B cell (primary cell): ENCODE measurements at regions not wholly inside any gene's neighbourhood (a gene's known extent, or its start where the extent isn't known, plus 50 kb on each side); places are given as distances from the start of the nearest gene placed in this dataset.

Source experiments
- ATAC-seq: fragments of 200-7000 bp; cut with Tn5 transposase; one replicate; pipeline ENCODE4 v1.10.0; 2021; ENCODE audit warnings: low read depth, mild to moderate bottlenecking, moderate number of reproducible peaks, moderate library complexity
- CTCF ChIA-PET: fragments of 350-600 bp; sonication (Branson Sonifier 250); formaldehyde crosslinking; loops from one replicate; lab custom pipeline; 2021; ENCODE audit warnings: antibody characterized with exemption, inconsistent platforms; lab: Charles Lee
- POLR2A ChIA-PET: fragments of 350-600 bp; sonication (Branson Sonifier 250); formaldehyde crosslinking; loops from one replicate; lab custom pipeline; 2021; ENCODE audit warnings: antibody characterized with exemption; lab: Charles Lee
- DNase-seq: peaks from one replicate; pipeline ENCODE4 v3.0.0; 2013
- H2AFZ ChIP-seq: 2 replicates; pipeline ENCODE4 v1.6.1; 2012; ENCODE audit warnings: mild to moderate bottlenecking, low read depth, low read length; ENCODE audit not compliant: insufficient read depth, poor library complexity, severe bottlenecking
- H3K27ac ChIP-seq, 2 donors: 1 replicate in 1 of 2; 2 replicates in 1 of 2; pipeline ENCODE4 v1.5.1; 2012 to 2013; ENCODE audit warnings: low read length in 2 of 2, mild to moderate bottlenecking in 2 of 2, moderate library complexity in 1 of 2
- H3K27me3 ChIP-seq, 4 experiments: fragments of 200-600 bp in 1 of 4; sonication (generic) in 1 of 4; replicated peaks in 1 of 4; 1 replicate in 2 of 4; 2 replicates in 2 of 4; pipeline versions ENCODE4 v1.6.1 to v1.7.0; 2013 to 2016; ENCODE audit warnings: low read length in 3 of 4, mild to moderate bottlenecking in 2 of 4, mixed read lengths in 1 of 4, moderate library complexity in 1 of 4; ENCODE audit not compliant: insufficient read depth in 4 of 4, control insufficient read depth in 3 of 4; ENCODE audit errors: control extremely low read depth in 1 of 4
- H3K36me3 ChIP-seq, 2 experiments: replicated peaks in 1 of 2; 1 replicate in 1 of 2; 2 replicates in 1 of 2; pipeline versions ENCODE4 v1.6.1 to v1.7.1; 2013; ENCODE audit warnings: low read length in 1 of 2; ENCODE audit not compliant: insufficient read depth in 2 of 2, control insufficient read depth in 1 of 2; ENCODE audit errors: control extremely low read depth in 1 of 2, extremely low read depth in 1 of 2
- H3K4me1 ChIP-seq, 2 donors: fragments of 200-600 bp in 1 of 2; sonication (generic) in 1 of 2; 1 replicate in 1 of 2; 2 replicates in 1 of 2; pipeline versions ENCODE4 v1.5.1 to v1.6.1; 2013 to 2017; ENCODE audit warnings: low read length in 2 of 2; ENCODE audit not compliant: control insufficient read depth in 2 of 2, insufficient read depth in 2 of 2
- H3K4me2 ChIP-seq: replicated peaks from 2 replicates; pipeline ENCODE3; 2012; ENCODE audit warnings: mild to moderate bottlenecking, low read depth, low read length; ENCODE audit not compliant: poor library complexity, severe bottlenecking
- H3K4me3 ChIP-seq, 5 experiments: fragments of 200-600 bp in 1 of 5; sonication (generic) in 1 of 5; 1 replicate in 3 of 5; 2 replicates in 2 of 5; pipeline versions ENCODE4 v1.5.1 to v1.7.0; 2011 to 2016; ENCODE audit warnings: low read length in 4 of 5, mild to moderate bottlenecking in 4 of 5, low read depth in 2 of 5, control low read depth in 1 of 5, moderate library complexity in 1 of 5; ENCODE audit not compliant: insufficient read depth in 1 of 5; ENCODE audit errors: control extremely low read depth in 1 of 5, extremely low read depth in 1 of 5
- H3K79me2 ChIP-seq: fragments of 200-600 bp; sonication (generic); one replicate; pipeline ENCODE4 v1.6.0; 2016; ENCODE audit warnings: low read length; ENCODE audit not compliant: control insufficient read depth, insufficient read depth
- H3K9ac ChIP-seq: fragments of 200-600 bp; sonication (generic); 2 replicates; pipeline ENCODE4 v1.6.1; 2017; ENCODE audit warnings: mild to moderate bottlenecking, low read length, moderate library complexity
- H3K9me3 ChIP-seq, 3 donors: one replicate each; pipeline versions ENCODE4 v1.6.1 to v1.7.1; 2013; ENCODE audit warnings: low read length in 2 of 3; ENCODE audit not compliant: control insufficient read depth in 2 of 3, insufficient read depth in 1 of 3; ENCODE audit errors: control extremely low read depth in 1 of 3
- H4K20me1 ChIP-seq: 2 replicates; pipeline ENCODE4 v1.6.0; 2012; ENCODE audit warnings: mild to moderate bottlenecking, low read length; ENCODE audit not compliant: insufficient read depth, control insufficient read depth, poor library complexity, severe bottlenecking
- H3K27ac Mint-ChIP-seq: one replicate; pipeline ENCODE4 v1.8.0; 2021; ENCODE audit warnings: mixed read lengths
- H3K27me3 Mint-ChIP-seq: one replicate; pipeline ENCODE4 v1.8.0; 2021; ENCODE audit warnings: mixed read lengths
- H3K4me1 Mint-ChIP-seq: one replicate; pipeline ENCODE4 v1.8.0; 2021; ENCODE audit warnings: mixed read lengths
- H3K4me3 Mint-ChIP-seq: one replicate; pipeline ENCODE4 v1.8.0; 2021; ENCODE audit warnings: mixed read lengths
- H3K9me3 Mint-ChIP-seq: one replicate; pipeline ENCODE4 v1.8.0; 2022; ENCODE audit warnings: mixed read lengths; ENCODE audit not compliant: insufficient read depth
- CTCF ChIP-seq: fragments of 200-600 bp; IDR thresholded peaks from one replicate; pipeline ENCODE4 v1.8.0; 2022; ENCODE audit warnings: antibody characterized with exemption, mild to moderate bottlenecking
- EZH2 ChIP-seq: IDR thresholded peaks from 2 replicates; pipeline ENCODE4 v1.6.1; 2012; ENCODE audit warnings: borderline replicate concordance, low read depth, mild to moderate bottlenecking, moderate library complexity, low read length; ENCODE audit not compliant: insufficient read depth, poor library complexity, severe bottlenecking
- WGBS: methylation state at CpG from one replicate; pipeline ENCODE4 v1.1.5; 2013; ENCODE audit warnings: missing lambda C conversion rate; ENCODE audit not compliant: insufficient coverage; 5-methylcytosine and 5-hydroxymethylcytosine counted together
- intact Hi-C: fragments of 100-400 bp; cut with micrococcal nuclease; formaldehyde crosslinking; loops from one replicate; pipeline ENCODE4 v1.10.0; 2022

- Histone ChIP-seq H3K36me3 (no peaks in the 10 kb centered on the region), H3K9ac (no peak overlapping the region), H3K79me2 (no peaks in the 10 kb centered on the region), H3K9me3 (no peaks in the 10 kb centered on the region), H3K27me3 (no peaks in the 10 kb centered on the region), H2AFZ (no peak overlapping the region), H3K4me2 (no peak overlapping the region), H3K27ac (no peak overlapping the region), H4K20me1 (no peaks in the 10 kb centered on the region), H3K4me3 (no peak overlapping the region), H3K4me1 (peaks cover 18 to 31% of the 10 kb centered on the region in 2 donors)
- intact Hi-C loops = loop anchor here (2.0 to 10.0 kb wide), 2 partner anchors 137 to 1479 kb away; no protein-coding TSS in a partner anchor
- TF ChIP-seq CTCF (no peak), EZH2 (no peak)
- H3K27me3 Mint-ChIP-seq = no peaks in the 10 kb centered on the region
- WGBS = 92% methylated on average over 6 of the region's 9 CpGs
- DNase-seq (no peak), ATAC-seq (no peak)
- peaks cover 40% of the 10 kb centered on the region for H3K4me1 Mint-ChIP-seq
- no peak overlapping the region for H3K27ac Mint-ChIP-seq
- H3K4me3 Mint-ChIP-seq = no peak overlapping the region
- POLR2A ChIA-PET = no interaction called here
- CTCF ChIA-PET = interaction anchor here (0.9 to 1.0 kb wide), 2 partner anchors 10 to 12 kb away, joined by 3 read pairs; no protein-coding TSS in a partner anchor
- H3K9me3 Mint-ChIP-seq = no peaks in the 10 kb centered on the region
Observed at GRCh38 chr18:55097456-55098170, 138.4 kb upstream of the CCDC68 start.
